ENCODE measurements at regions not wholly inside any gene's neighbourhood (a gene's known extent, or its start where the extent isn't known, plus 50 kb on each side); places are given as distances from the start of the nearest gene placed in this dataset.

DNA sequence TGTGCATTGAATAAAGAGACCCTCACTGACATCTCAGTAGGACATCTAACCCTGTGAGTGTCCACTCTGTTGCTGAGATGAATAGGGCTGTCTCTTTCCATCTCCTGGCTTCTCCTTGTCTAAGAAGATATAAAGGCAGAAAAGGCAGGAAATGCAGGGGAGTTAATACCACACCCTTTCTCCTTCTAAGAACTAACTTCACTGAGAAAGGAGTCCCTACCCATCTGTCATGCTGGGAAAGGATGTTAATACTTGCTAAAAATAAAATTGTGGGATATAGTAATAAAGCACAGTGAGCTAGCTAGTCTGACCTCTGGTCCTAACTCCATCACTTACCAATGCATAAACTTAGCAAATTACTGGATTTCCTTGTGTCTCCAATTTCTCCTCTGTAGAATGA lies 213.9 kb upstream of the FIGN start (continued):
- TF ChIP-seq, protein P1, sequence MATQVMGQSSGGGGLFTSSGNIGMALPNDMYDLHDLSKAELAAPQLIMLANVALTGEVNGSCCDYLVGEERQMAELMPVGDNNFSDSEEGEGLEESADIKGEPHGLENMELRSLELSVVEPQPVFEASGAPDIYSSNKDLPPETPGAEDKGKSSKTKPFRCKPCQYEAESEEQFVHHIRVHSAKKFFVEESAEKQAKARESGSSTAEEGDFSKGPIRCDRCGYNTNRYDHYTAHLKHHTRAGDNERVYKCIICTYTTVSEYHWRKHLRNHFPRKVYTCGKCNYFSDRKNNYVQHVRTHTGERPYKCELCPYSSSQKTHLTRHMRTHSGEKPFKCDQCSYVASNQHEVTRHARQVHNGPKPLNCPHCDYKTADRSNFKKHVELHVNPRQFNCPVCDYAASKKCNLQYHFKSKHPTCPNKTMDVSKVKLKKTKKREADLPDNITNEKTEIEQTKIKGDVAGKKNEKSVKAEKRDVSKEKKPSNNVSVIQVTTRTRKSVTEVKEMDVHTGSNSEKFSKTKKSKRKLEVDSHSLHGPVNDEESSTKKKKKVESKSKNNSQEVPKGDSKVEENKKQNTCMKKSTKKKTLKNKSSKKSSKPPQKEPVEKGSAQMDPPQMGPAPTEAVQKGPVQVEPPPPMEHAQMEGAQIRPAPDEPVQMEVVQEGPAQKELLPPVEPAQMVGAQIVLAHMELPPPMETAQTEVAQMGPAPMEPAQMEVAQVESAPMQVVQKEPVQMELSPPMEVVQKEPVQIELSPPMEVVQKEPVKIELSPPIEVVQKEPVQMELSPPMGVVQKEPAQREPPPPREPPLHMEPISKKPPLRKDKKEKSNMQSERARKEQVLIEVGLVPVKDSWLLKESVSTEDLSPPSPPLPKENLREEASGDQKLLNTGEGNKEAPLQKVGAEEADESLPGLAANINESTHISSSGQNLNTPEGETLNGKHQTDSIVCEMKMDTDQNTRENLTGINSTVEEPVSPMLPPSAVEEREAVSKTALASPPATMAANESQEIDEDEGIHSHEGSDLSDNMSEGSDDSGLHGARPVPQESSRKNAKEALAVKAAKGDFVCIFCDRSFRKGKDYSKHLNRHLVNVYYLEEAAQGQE (IDR thresholded peaks at IDR 0.05; ENCODE audit: low read depth, low read length): no peak

DNA sequence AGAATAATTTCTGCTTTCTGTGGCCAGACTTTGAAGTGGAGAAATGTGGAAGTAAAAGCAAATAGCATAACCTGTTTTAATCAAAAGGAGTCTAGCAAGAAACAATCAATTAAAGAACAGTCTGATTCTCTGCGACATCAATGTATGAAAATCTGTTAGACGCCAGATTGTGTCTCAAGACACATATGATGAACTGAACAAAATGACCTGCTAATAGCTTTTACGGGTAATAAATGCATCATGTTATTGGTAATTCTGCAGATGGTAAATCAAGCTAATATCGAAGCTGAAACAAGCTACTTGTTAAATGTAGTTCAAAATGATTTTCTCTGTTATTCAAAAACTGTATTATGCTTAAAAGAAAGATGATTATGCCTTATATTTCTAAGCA lies 208.5 kb upstream of the FIGN start:
- no peaks in the 10 kb centered on the region for H3K36me3 ChIP-seq (replicated peaks in 1 of 2; ENCODE audit: control insufficient read depth in 1 of 2, insufficient read depth in 2 of 2, low read length in 1 of 2)
- H4K20me1 ChIP-seq (ENCODE audit: insufficient read depth): no peaks in the 10 kb centered on the region
- no peaks in the 10 kb centered on the region for H3K9me3 ChIP-seq
- no peak overlapping the region for H3K9ac ChIP-seq
- H2AFZ ChIP-seq (ENCODE audit: low read depth): no peak overlapping the region
- H3K9me2 ChIP-seq: no peaks in the 10 kb centered on the region
- no peak overlapping the region for H3K4me3 ChIP-seq (ENCODE audit: low read depth in 2 of 2, low read length in 1 of 2)
- no peaks in the 10 kb centered on the region for H3K79me2 ChIP-seq (ENCODE audit: insufficient read depth)
- no peak overlapping the region for H3K4me2 ChIP-seq
- TF ChIP-seq EP300 (IDR thresholded peaks at IDR 0.05; ENCODE audit: borderline replicate concordance in 1 of 2, low read depth in 1 of 2, low read length in 1 of 2) (no peak), TEAD4 (IDR thresholded peaks at IDR 0.05; ENCODE audit: borderline replicate concordance, insufficient read depth) (no peak), CHD2 (IDR thresholded peaks at IDR 0.05; ENCODE audit: low read length, partially characterized antibody) (no peak), TAF1 (IDR thresholded peaks at IDR 0.05; ENCODE audit: borderline replicate concordance, low read depth, low read length) (no peak), RAD21 (IDR thresholded peaks at IDR 0.05; ENCODE audit: low read length) (no peak), JUND (IDR thresholded peaks at IDR 0.05) (no peak)
- TF ChIP-seq, protein P2, sequence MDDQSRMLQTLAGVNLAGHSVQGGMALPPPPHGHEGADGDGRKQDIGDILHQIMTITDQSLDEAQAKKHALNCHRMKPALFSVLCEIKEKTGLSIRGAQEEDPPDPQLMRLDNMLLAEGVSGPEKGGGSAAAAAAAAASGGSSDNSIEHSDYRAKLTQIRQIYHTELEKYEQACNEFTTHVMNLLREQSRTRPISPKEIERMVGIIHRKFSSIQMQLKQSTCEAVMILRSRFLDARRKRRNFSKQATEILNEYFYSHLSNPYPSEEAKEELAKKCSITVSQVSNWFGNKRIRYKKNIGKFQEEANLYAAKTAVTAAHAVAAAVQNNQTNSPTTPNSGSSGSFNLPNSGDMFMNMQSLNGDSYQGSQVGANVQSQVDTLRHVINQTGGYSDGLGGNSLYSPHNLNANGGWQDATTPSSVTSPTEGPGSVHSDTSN (IDR thresholded peaks at IDR 0.05): no peak
- TF ChIP-seq, protein P3, sequence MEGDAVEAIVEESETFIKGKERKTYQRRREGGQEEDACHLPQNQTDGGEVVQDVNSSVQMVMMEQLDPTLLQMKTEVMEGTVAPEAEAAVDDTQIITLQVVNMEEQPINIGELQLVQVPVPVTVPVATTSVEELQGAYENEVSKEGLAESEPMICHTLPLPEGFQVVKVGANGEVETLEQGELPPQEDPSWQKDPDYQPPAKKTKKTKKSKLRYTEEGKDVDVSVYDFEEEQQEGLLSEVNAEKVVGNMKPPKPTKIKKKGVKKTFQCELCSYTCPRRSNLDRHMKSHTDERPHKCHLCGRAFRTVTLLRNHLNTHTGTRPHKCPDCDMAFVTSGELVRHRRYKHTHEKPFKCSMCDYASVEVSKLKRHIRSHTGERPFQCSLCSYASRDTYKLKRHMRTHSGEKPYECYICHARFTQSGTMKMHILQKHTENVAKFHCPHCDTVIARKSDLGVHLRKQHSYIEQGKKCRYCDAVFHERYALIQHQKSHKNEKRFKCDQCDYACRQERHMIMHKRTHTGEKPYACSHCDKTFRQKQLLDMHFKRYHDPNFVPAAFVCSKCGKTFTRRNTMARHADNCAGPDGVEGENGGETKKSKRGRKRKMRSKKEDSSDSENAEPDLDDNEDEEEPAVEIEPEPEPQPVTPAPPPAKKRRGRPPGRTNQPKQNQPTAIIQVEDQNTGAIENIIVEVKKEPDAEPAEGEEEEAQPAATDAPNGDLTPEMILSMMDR (IDR thresholded peaks at IDR 0.05): no peak
- no peaks in the 10 kb centered on the region for H3K4me1 ChIP-seq (ENCODE audit: control insufficient read depth in 1 of 2, insufficient read depth in 2 of 2, low read depth in 1 of 2, low read length in 1 of 2)
- CTCF ChIA-PET: interaction anchor here (1.6 kb wide), 1 partner anchor 598 kb away, joined by 3 read pairs; no protein-coding TSS in a partner anchor
- POLR2A ChIA-PET: no interaction called here
- no peak overlapping the region for H3K27ac ChIP-seq (ENCODE audit: low read depth in 2 of 2, low read length in 1 of 2)
- 67% methylated on average over 4 of the region's 4 CpGs for WGBS (ENCODE audit: low lambda C conversion rate)
- no peaks in the 10 kb centered on the region for H3F3A ChIP-seq (replicated peaks; ENCODE audit: insufficient read depth)
- H3K27me3 ChIP-seq (ENCODE audit: insufficient read depth): no peaks in the 10 kb centered on the region
- DNase-seq: no peak

Measured in SK-N-SH (cell line).